A549 (cell line): ENCODE measurements at regions not wholly inside any gene's neighbourhood (a gene's known extent, or its start where the extent isn't known, plus 50 kb on each side); places are given as distances from the start of the nearest gene placed in this dataset.

Experiments used
- ATAC-seq, 2 experiments: fragments of 200-7000 bp in 1 of 2; fragments of >200 bp in 1 of 2; cut with Nextera tagmentation in 1 of 2; cut with Tn5 transposase in 1 of 2; 3 replicates each; pipeline versions ENCODE4 v1.8.0 to v1.9.1; 2018 to 2020; ENCODE audit warnings: mild to moderate bottlenecking in 1 of 2, moderate library complexity in 1 of 2
- CTCF ChIA-PET: fragments of 300-600 bp; sonication (Branson Sonifier 250); formaldehyde crosslinking; extraction: SDS; loops from one replicate; lab custom pipeline; 2021; ENCODE audit warnings: antibody characterized with exemption, inconsistent platforms; lab: Yijun Ruan, JAX
- POLR2A ChIA-PET: fragments of 350-600 bp; formaldehyde crosslinking; extraction: SDS; loops from one replicate; lab custom pipeline; 2021; ENCODE audit warnings: antibody characterized with exemption, inconsistent platforms; lab: Yijun Ruan, JAX
- DNase-seq, 2 experiments: peaks; one replicate each; pipeline versions ENCODE4 v3.0.0 to v3.0.0-alpha.2; 2011 to 2016; ENCODE audit warnings: low read depth in 1 of 2, low spot score in 1 of 2
- FAIRE-seq: peaks from 2 replicates; lab custom pipeline; 2011; peaks lifted over from hg19 to GRCh38; lab: Jason Lieb, UNC
- H3K27ac ChIP-seq, 2 experiments: fragments of >200 bp; sonication (Bioruptor Twin); formaldehyde crosslinking; 3 replicates each; pipeline ENCODE4 v1.5.1; 2016 to 2017
- H3K4me1 ChIP-seq: fragments of >200 bp; sonication (Bioruptor Twin); formaldehyde crosslinking; 3 replicates; pipeline ENCODE4 v1.6.1; 2016
- H3K4me2 ChIP-seq: fragments of >200 bp; sonication (Bioruptor Twin); formaldehyde crosslinking; 3 replicates; pipeline ENCODE4 v1.6.1; 2016
- H3K4me3 ChIP-seq: fragments of >200 bp; sonication (Bioruptor Twin); formaldehyde crosslinking; 3 replicates; pipeline ENCODE4 v1.5.1; 2016
- H3K9me3 ChIP-seq: fragments of >200 bp; sonication (Bioruptor Twin); formaldehyde crosslinking; 3 replicates; pipeline ENCODE4 v1.6.1; 2016
- BCL3 ChIP-seq: fragments of >200 bp; sonication (Bioruptor Twin); formaldehyde crosslinking; IDR thresholded peaks from 3 replicates; pipeline ENCODE4 v1.6.1; 2016
- CBX8 ChIP-seq: fragments of 200-600 bp; sonication (generic); IDR thresholded peaks from 2 replicates; pipeline ENCODE4 v1.6.1; 2016
- CHD2 ChIP-seq: fragments of 150-350 bp; IDR thresholded peaks from 2 replicates; pipeline ENCODE4 v1.6.1; 2014; ENCODE audit warnings: low read length; ENCODE audit not compliant: partially characterized antibody
- CHD4 ChIP-seq: fragments of 200-600 bp; sonication (generic); IDR thresholded peaks from 2 replicates; pipeline ENCODE4 v1.6.1; 2016; ENCODE audit warnings: antibody characterized with exemption, mild to moderate bottlenecking, borderline replicate concordance
- E2F6 ChIP-seq: IDR thresholded peaks from 2 replicates; pipeline ENCODE4 v1.6.1; 2012; ENCODE audit warnings: low read depth, borderline replicate concordance
- ELK1 ChIP-seq: fragments of 150-350 bp; IDR thresholded peaks from 2 replicates; pipeline ENCODE4 v1.6.1; 2014; ENCODE audit warnings: low read depth, mild to moderate bottlenecking, low read length
- FOSB ChIP-seq: fragments of 250-450 bp; sonication (Bioruptor Pico); IDR thresholded peaks from 2 replicates; pipeline ENCODE4 v1.5.0; 2020; ENCODE audit warnings: mild to moderate bottlenecking, moderate library complexity
- FOSL2 ChIP-seq, 2 experiments: fragments of 450-650 bp in 1 of 2; fragments of >200 bp in 1 of 2; sonication (Bioruptor Twin) in 1 of 2; formaldehyde crosslinking; IDR thresholded peaks; 2 replicates each; pipeline versions ENCODE4 v1.5.0 to v1.6.1; 2016 to 2020; ENCODE audit warnings: mild to moderate bottlenecking in 1 of 2, moderate library complexity in 1 of 2
- GATA3 ChIP-seq: IDR thresholded peaks from 2 replicates; pipeline ENCODE4 v1.6.1; 2012; ENCODE audit warnings: borderline replicate concordance
- HES2 ChIP-seq: fragments of >200 bp; sonication (Bioruptor Twin); formaldehyde crosslinking; IDR thresholded peaks from 2 replicates; pipeline ENCODE4 v1.6.1; 2016
- HEYL ChIP-seq: fragments of 250-450 bp; sonication (Bioruptor Pico); IDR thresholded peaks from 2 replicates; pipeline ENCODE4 v1.8.0; 2021; ENCODE audit warnings: mild to moderate bottlenecking, moderate library complexity
- MAZ ChIP-seq: fragments of 150-350 bp; IDR thresholded peaks from 2 replicates; pipeline ENCODE4 v1.6.1; 2014; ENCODE audit warnings: antibody characterized with exemption, low read depth, low read length, borderline replicate concordance
- MYC ChIP-seq: IDR thresholded peaks from 2 replicates; pipeline ENCODE4 v1.6.1; 2012; ENCODE audit warnings: mild to moderate bottlenecking, inconsistent platforms, low read length, improper control_type of control experiment, borderline replicate concordance
- NPAS2 ChIP-seq: fragments of 250-450 bp; sonication (Bioruptor Pico); IDR thresholded peaks from 2 replicates; pipeline ENCODE4 v1.8.0; 2022; ENCODE audit warnings: mild to moderate bottlenecking, moderate library complexity, borderline replicate concordance
- PHF8 ChIP-seq: fragments of 200-600 bp; sonication (generic); IDR thresholded peaks from 2 replicates; pipeline ENCODE4 v1.6.1; 2016; ENCODE audit warnings: low read depth, mild to moderate bottlenecking, antibody characterized with exemption, moderate library complexity, borderline replicate concordance
- POLR2AphosphoS2 ChIP-seq: conservative IDR thresholded peaks from 2 replicates; pipeline ENCODE4 v1.6.1; 2012; ENCODE audit warnings: low read length, improper control_type of control experiment, inconsistent platforms
- RARB ChIP-seq: fragments of 250-450 bp; sonication (Bioruptor Pico); IDR thresholded peaks from 2 replicates; pipeline ENCODE4 v1.8.0; 2021; ENCODE audit warnings: mild to moderate bottlenecking, moderate library complexity
- REST ChIP-seq: fragments of 200-600 bp; sonication (generic); IDR thresholded peaks from 2 replicates; pipeline ENCODE4 v1.6.1; 2016; ENCODE audit warnings: antibody characterized with exemption, mild to moderate bottlenecking, moderate library complexity
- RFX5 ChIP-seq: fragments of 450-650 bp; IDR thresholded peaks from 2 replicates; pipeline ENCODE4 v1.7.1; 2014; ENCODE audit warnings: antibody characterized with exemption, mild to moderate bottlenecking, moderate library complexity
- RNF2 ChIP-seq: fragments of 200-600 bp; sonication (generic); IDR thresholded peaks from 2 replicates; pipeline ENCODE4 v1.6.1; 2016; ENCODE audit warnings: low read depth, mild to moderate bottlenecking, antibody characterized with exemption, moderate library complexity, borderline replicate concordance
- SREBF2 ChIP-seq: fragments of 450-650 bp; IDR thresholded peaks from 2 replicates; pipeline ENCODE4 v1.6.1; 2014; ENCODE audit warnings: mild to moderate bottlenecking, moderate library complexity
- TFCP2L1 ChIP-seq: fragments of 250-450 bp; sonication (Bioruptor Pico); IDR thresholded peaks from 2 replicates; pipeline ENCODE4 v1.5.0; 2021; ENCODE audit warnings: mild to moderate bottlenecking
- TP53 ChIP-seq: fragments of 250-450 bp; sonication (Bioruptor Pico); IDR thresholded peaks from 2 replicates; pipeline ENCODE4 v1.5.0; 2021; ENCODE audit warnings: mild to moderate bottlenecking, moderate library complexity
- ZFP36 ChIP-seq: fragments of 450-650 bp; IDR thresholded peaks from 2 replicates; pipeline ENCODE4 v1.6.1; 2014; ENCODE audit warnings: borderline replicate concordance; ENCODE audit not compliant: partially characterized antibody
- WGBS: methylation state at CpG from one replicate; pipeline ENCODE4 v1.1.6; 2017; ENCODE audit errors: missing lambda C conversion rate; 5-methylcytosine and 5-hydroxymethylcytosine counted together

GRCh38 chr13:47148543-47148942 is 251.7 kb upstream of the HTR2A start:
- H3K4me1 ChIP-seq, result no peaks in the 10 kb centered on the region
- TF ChIP-seq RARB, result no peak
- TF ChIP-seq CBX8, result no peak
- TF ChIP-seq POLR2AphosphoS2, result no peak
- no peak for TF ChIP-seq MAZ
- TF ChIP-seq MYC, result no peak
- TF ChIP-seq HEYL (CRISPR knock-in tag), result no peak
- no peak for TF ChIP-seq PHF8
- TF ChIP-seq TP53 (CRISPR knock-in tag), result no peak
- TF ChIP-seq, all 56 proteins: peak for 0
- H3K4me3 ChIP-seq, result no peak overlapping the region
- ChIA-PET POLR2A (no interaction called here), CTCF (no interaction called here)
- FAIRE-seq (no peak), DNase-seq (no peak), ATAC-seq (no peak)
- no peak overlapping the region for H3K27ac ChIP-seq
- WGBS, result 6% methylated on average over 3 of the region's 3 CpGs
- no peak overlapping the region for H3K4me2 ChIP-seq
- H3K9me3 ChIP-seq, result no peaks in the 10 kb centered on the region

GRCh38 chr13:47147812-47148119 is 250.9 kb upstream of the HTR2A start:
- ATAC-seq (no peak), FAIRE-seq (no peak), DNase-seq (no peak)
- no peaks in the 10 kb centered on the region for H3K9me3 ChIP-seq
- POLR2A ChIA-PET, result no interaction called here
- TF ChIP-seq FOSB (CRISPR knock-in tag) (no peak), NPAS2 (no peak), ZFP36 (no peak), HES2 (no peak), RNF2 (no peak), TP53 (CRISPR knock-in tag) (no peak), CHD2 (no peak), FOSL2 (IDR thresholded peaks at IDR 0.05) (no peak), FOSL2 (CRISPR knock-in tag; IDR thresholded peaks at IDR 0.05) (no peak), RARB (no peak), TFCP2L1 (CRISPR knock-in tag) (no peak), BCL3 (no peak), E2F6 (no peak), REST (no peak), CHD4 (no peak), GATA3 (no peak), ELK1 (no peak), SREBF2 (no peak), HEYL (CRISPR knock-in tag) (no peak), RFX5 (no peak)
- 2% methylated on average over 2 of the region's 2 CpGs for WGBS
- CTCF ChIA-PET, result interaction anchor here (1.4 kb wide), 1 partner anchor 19 kb away, joined by 3 read pairs; no protein-coding TSS in a partner anchor
- no peak overlapping the region for H3K27ac ChIP-seq
- no peak overlapping the region for H3K4me3 ChIP-seq
- H3K4me1 ChIP-seq, result no peaks in the 10 kb centered on the region
- no peak overlapping the region for H3K4me2 ChIP-seq
